PC-9 (cell line): ENCODE measurements at regions not wholly inside any gene's neighbourhood (a gene's known extent, or its start where the extent isn't known, plus 50 kb on each side); places are given as distances from the start of the nearest gene placed in this dataset.

Experiments used
- BruUV-seq: library from RNA; stranded (reverse); fragments of 400-500 nt; replicated peaks from 2 replicates; lab custom pipeline; 2021; lab: Mats Ljungman, UMichigan
- CTCF ChIA-PET: fragments of 300-600 bp; sonication (Branson Sonifier 250); formaldehyde crosslinking; loops from one replicate; lab custom pipeline; 2022; ENCODE audit warnings: antibody characterized with exemption; lab: Charles Lee
- POLR2A ChIA-PET: fragments of 300-600 bp; sonication (Branson Sonifier 250); formaldehyde crosslinking; loops from one replicate; lab custom pipeline; 2022; ENCODE audit warnings: antibody characterized with exemption; ENCODE audit not compliant: unreplicated experiment; lab: Charles Lee
- DNase-seq, 2 experiments: peaks; one replicate each; pipeline versions ENCODE4 v3.0.0 to v3.0.0-alpha.2; 2015 to 2022; ENCODE audit warnings: mixed read lengths in 1 of 2
- H2AFZ ChIP-seq: fragments of 200-600 bp; sonication (generic); 2 replicates; pipeline ENCODE4 v1.8.1; 2017; ENCODE audit warnings: antibody characterized with exemption
- H3F3A ChIP-seq: fragments of 200-600 bp; sonication (generic); 2 replicates; pipeline ENCODE4 v1.8.1; 2017; ENCODE audit warnings: antibody characterized with exemption, mild to moderate bottlenecking, low read depth; ENCODE audit not compliant: insufficient read depth
- H3K27ac ChIP-seq: fragments of 200-600 bp; sonication (generic); 2 replicates; pipeline ENCODE4 v1.6.1; 2016; ENCODE audit warnings: mixed run types
- H3K27me3 ChIP-seq: fragments of 200-600 bp; sonication (generic); 2 replicates; pipeline ENCODE4 v1.6.1; 2016; ENCODE audit warnings: low read depth, mixed run types; ENCODE audit not compliant: insufficient read depth
- H3K36me3 ChIP-seq: fragments of 200-600 bp; sonication (generic); 2 replicates; pipeline ENCODE4 v1.6.1; 2016; ENCODE audit warnings: low read depth, mixed run types
- H3K4me1 ChIP-seq: fragments of 200-600 bp; sonication (generic); replicated peaks from 2 replicates; pipeline ENCODE4 v1.6.1; 2016; ENCODE audit warnings: mixed run types; ENCODE audit not compliant: insufficient read depth
- H3K4me2 ChIP-seq: fragments of 200-600 bp; sonication (generic); 2 replicates; pipeline ENCODE4 v1.6.1; 2017; ENCODE audit warnings: mixed run types
- H3K4me3 ChIP-seq: fragments of 200-600 bp; sonication (generic); 2 replicates; pipeline ENCODE4 v1.6.1; 2016; ENCODE audit warnings: mixed run types
- H3K79me2 ChIP-seq: fragments of 200-600 bp; sonication (generic); 2 replicates; pipeline ENCODE4 v1.6.1; 2017; ENCODE audit warnings: low read depth, mixed run types
- H3K9me2 ChIP-seq: fragments of 200-600 bp; sonication (generic); 2 replicates; pipeline ENCODE4 v1.8.1; 2017; ENCODE audit warnings: mild to moderate bottlenecking; ENCODE audit not compliant: insufficient read depth
- H3K9me3 ChIP-seq: fragments of 200-600 bp; sonication (generic); 2 replicates; pipeline ENCODE4 v1.8.1; 2016; ENCODE audit warnings: low read depth; ENCODE audit not compliant: insufficient read depth
- H4K20me1 ChIP-seq: fragments of 200-600 bp; sonication (generic); 2 replicates; pipeline ENCODE4 v1.8.1; 2017; ENCODE audit not compliant: insufficient read depth
- CTCF ChIP-seq: fragments of 200-600 bp; sonication (generic); conservative IDR thresholded peaks from 2 replicates; pipeline ENCODE4 v1.6.1; 2017; ENCODE audit warnings: mixed run types, antibody characterized with exemption, mild to moderate bottlenecking, moderate library complexity
- EZH2 ChIP-seq: fragments of 200-600 bp; sonication (generic); IDR thresholded peaks from 2 replicates; pipeline ENCODE4 v1.8.0; 2017; ENCODE audit warnings: antibody characterized with exemption, low read depth
- intact Hi-C: fragments of 100-400 bp; cut with micrococcal nuclease; formaldehyde crosslinking; loops from one replicate; pipeline ENCODE4 v1.10.0; 2022; ENCODE audit not compliant: unreplicated experiment

- ChIA-PET CTCF (no interaction called here), POLR2A (no interaction called here)
- Histone ChIP-seq H2AFZ (no peak overlapping the region), H3K4me2 (no peak overlapping the region), H3K27ac (no peak overlapping the region), H3K79me2 (no peaks in the 10 kb centered on the region), H3K4me3 (no peak overlapping the region), H4K20me1 (no peaks in the 10 kb centered on the region), H3K27me3 (no peaks in the 10 kb centered on the region), H3K36me3 (no peaks in the 10 kb centered on the region), H3F3A (no peaks in the 10 kb centered on the region), H3K9me2 (no peaks in the 10 kb centered on the region; the same call in 1 of the 2 replicates), H3K4me1 (no peaks in the 10 kb centered on the region), H3K9me3 (no peaks in the 10 kb centered on the region)
- no TSS peak for BruUV-seq
- DNase-seq: peak in 1 of 2 experiments; percentile 10
- TF ChIP-seq EZH2 (no peak), CTCF (peak; percentile 77)
- intact Hi-C loops: loop anchor here (1.0 to 10.0 kb wide), 5 partner anchors 123 to 1010 kb away; no protein-coding TSS in a partner anchor
These were observed 381.1 kb upstream of the PKN2 start for GRCh38 chr1:88302843-88303486.

- no peaks in the 10 kb centered on the region for H3K79me2 ChIP-seq
- no peaks in the 10 kb centered on the region for H3F3A ChIP-seq
- ChIA-PET POLR2A (no interaction called here), CTCF (no interaction called here)
- H4K20me1 ChIP-seq: no peaks in the 10 kb centered on the region
- no peaks in the 10 kb centered on the region for H3K27me3 ChIP-seq
- H3K4me1 ChIP-seq: no peaks in the 10 kb centered on the region
- no peak overlapping the region for H3K4me2 ChIP-seq
- no TSS peak for BruUV-seq
- DNase-seq: no peak
- H3K9me2 ChIP-seq: no peaks in the 10 kb centered on the region
- TF ChIP-seq CTCF (no peak), EZH2 (no peak)
- H2AFZ ChIP-seq: no peak overlapping the region
- no peak overlapping the region for H3K4me3 ChIP-seq
- intact Hi-C loops: no loop called here
- no peaks in the 10 kb centered on the region for H3K36me3 ChIP-seq
- H3K9me3 ChIP-seq: no peaks in the 10 kb centered on the region
- H3K27ac ChIP-seq: no peak overlapping the region
These were observed 372.8 kb upstream of the PKN2 start for GRCh38 chr1:88311265-88311664.

GRCh38 chr1:88311907-88312306 is 372.2 kb upstream of the PKN2 start:
- CTCF ChIA-PET: no interaction called here

More at GRCh38 chr1:88311907-88312306, 372.2 kb upstream of the PKN2 start:
- Histone ChIP-seq H3K79me2 (no peaks in the 10 kb centered on the region), H3K9me3 (no peaks in the 10 kb centered on the region), H3K9me2 (no peaks in the 10 kb centered on the region), H4K20me1 (no peaks in the 10 kb centered on the region), H3K27me3 (no peaks in the 10 kb centered on the region), H3K36me3 (no peaks in the 10 kb centered on the region), H2AFZ (no peak overlapping the region), H3K4me1 (no peaks in the 10 kb centered on the region), H3K4me2 (no peak overlapping the region), H3K4me3 (no peak overlapping the region), H3F3A (no peaks in the 10 kb centered on the region), H3K27ac (no peak overlapping the region)
- intact Hi-C loops: no loop called here
- POLR2A ChIA-PET: interaction anchor here (0.6 kb wide), 1 partner anchor 14 kb away, joined by 3 read pairs; no protein-coding TSS in a partner anchor
- no peak for TF ChIP-seq CTCF
- TF ChIP-seq EZH2: no peak
- BruUV-seq: no TSS peak
- DNase-seq: no peak
